Panc1 (cell line): ENCODE measurements at regions not wholly inside any gene's neighbourhood (a gene's known extent, or its start where the extent isn't known, plus 50 kb on each side); places are given as distances from the start of the nearest gene placed in this dataset.

Experiments
- ATAC-seq: fragments of 200-7000 bp; cut with Tn5 transposase; 2 replicates; pipeline ENCODE4 v1.9.1; 2020; ENCODE audit warnings: mild to moderate bottlenecking, moderate library complexity
- BruUV-seq: library from RNA; stranded (reverse); fragments of 400-500 nt; replicated peaks from 2 replicates; lab custom pipeline; 2021; lab: Mats Ljungman, UMichigan
- CTCF ChIA-PET: fragments of 300-600 bp; sonication (Branson Sonifier 250); formaldehyde crosslinking; loops from one replicate; lab custom pipeline; 2022; ENCODE audit warnings: antibody characterized with exemption; lab: Charles Lee
- POLR2A ChIA-PET: fragments of 300-600 bp; sonication (Branson Sonifier 250); formaldehyde crosslinking; loops from one replicate; lab custom pipeline; 2022; ENCODE audit warnings: antibody characterized with exemption; lab: Charles Lee
- DNase-seq: peaks from one replicate; pipeline ENCODE4 v3.0.0-alpha.2; 2010; ENCODE audit warnings: low read depth, low spot score
- H3K27ac ChIP-seq: 2 replicates; pipeline ENCODE4 v1.5.1; 2011; ENCODE audit warnings: mild to moderate bottlenecking, low read length, inconsistent platforms
- H3K27me3 ChIP-seq: fragments of 200-500 bp; sonication (Bioruptor generic); 2 replicates; pipeline ENCODE4 v1.6.0; 2014; ENCODE audit warnings: low read length, inconsistent platforms; ENCODE audit not compliant: control insufficient read depth, insufficient read depth
- H3K36me3 ChIP-seq: fragments of 200-500 bp; sonication (Bioruptor generic); 2 replicates; pipeline ENCODE4 v1.5.1; 2014; ENCODE audit warnings: inconsistent platforms, mild to moderate bottlenecking, low read length, moderate library complexity; ENCODE audit not compliant: control insufficient read depth, insufficient read depth
- H3K4me1 ChIP-seq: 2 replicates; pipeline ENCODE4 v1.5.1; 2011; ENCODE audit warnings: inconsistent platforms, mild to moderate bottlenecking, low read length, moderate library complexity; ENCODE audit not compliant: control insufficient read depth, insufficient read depth
- H3K4me3 ChIP-seq, 2 experiments: 2 replicates each; pipeline ENCODE4 v1.5.1; 2011 to 2012; ENCODE audit warnings: low read depth in 2 of 2, low read length in 2 of 2, mild to moderate bottlenecking in 2 of 2, inconsistent platforms in 1 of 2, moderate library complexity in 1 of 2
- H3K9me3 ChIP-seq: fragments of 200-500 bp; sonication (Bioruptor generic); 2 replicates; pipeline ENCODE4 v1.5.1; 2014; ENCODE audit warnings: low read depth, mild to moderate bottlenecking, inconsistent platforms, low read length, moderate library complexity; ENCODE audit not compliant: control insufficient read depth, insufficient read depth
- CTCF ChIP-seq: fragments of 450-650 bp; IDR thresholded peaks from 2 replicates; pipeline ENCODE4 v1.5.1; 2017; ENCODE audit warnings: mild to moderate bottlenecking
- POLR2AphosphoS5 ChIP-seq: IDR thresholded peaks from 2 replicates; pipeline ENCODE4 v1.6.1; 2012; ENCODE audit warnings: mild to moderate bottlenecking, low read depth, low read length, moderate library complexity
- REST ChIP-seq, 2 experiments: IDR thresholded peaks; 2 replicates each; pipeline ENCODE4 v1.6.1; 2011 to 2012; ENCODE audit warnings: low read depth in 2 of 2, control low read depth in 1 of 2, low read length in 1 of 2, mild to moderate bottlenecking in 1 of 2, moderate library complexity in 1 of 2; ENCODE audit not compliant: insufficient read depth in 1 of 2
- SIN3A ChIP-seq: IDR thresholded peaks from 2 replicates; pipeline ENCODE4 v1.6.1; 2012; ENCODE audit warnings: low read depth, mild to moderate bottlenecking, low read length, moderate library complexity, borderline replicate concordance; ENCODE audit not compliant: insufficient read depth
- TCF7L2 ChIP-seq: IDR thresholded peaks from 2 replicates; pipeline ENCODE4 v1.6.1; 2011; ENCODE audit warnings: mild to moderate bottlenecking, low read depth, low read length, inconsistent platforms
- in situ Hi-C: cut with HindIII; loops from 2 replicates; pipeline ENCODE4 v1.10.0; 2016; ENCODE audit warnings: low sequenced_read_pairs, low pct_unique_long_range_greater_than_20kb
- intact Hi-C: fragments of 100-400 bp; cut with micrococcal nuclease; formaldehyde crosslinking; loops from one replicate; pipeline ENCODE4 v1.10.0; 2022; ENCODE audit not compliant: unreplicated experiment

GRCh38 chr1:56256153-56257000 is 323.0 kb downstream of the PLPP3 start:
- no peak overlapping the region for H3K4me3 ChIP-seq
- H3K4me1 ChIP-seq: no peaks in the 10 kb centered on the region
- in situ Hi-C loops (no loop called here), intact Hi-C loops (no loop called here)
- BruUV-seq: no TSS peak
- H3K9me3 ChIP-seq: no peaks in the 10 kb centered on the region
- TF ChIP-seq SIN3A (no peak), POLR2AphosphoS5 (no peak), CTCF (no peak), TCF7L2 (no peak), REST (IDR thresholded peaks at IDR 0.05; ENCODE audit: insufficient read depth in 1 of 2, low read depth in 2 of 2, low read length in 1 of 2) (no peak)
- ChIA-PET POLR2A (no interaction called here), CTCF (no interaction called here)
- no peaks in the 10 kb centered on the region for H3K27me3 ChIP-seq
- no peaks in the 10 kb centered on the region for H3K36me3 ChIP-seq
- ATAC-seq: no peak
- no peak overlapping the region for H3K27ac ChIP-seq
- no peak for DNase-seq

DNA sequence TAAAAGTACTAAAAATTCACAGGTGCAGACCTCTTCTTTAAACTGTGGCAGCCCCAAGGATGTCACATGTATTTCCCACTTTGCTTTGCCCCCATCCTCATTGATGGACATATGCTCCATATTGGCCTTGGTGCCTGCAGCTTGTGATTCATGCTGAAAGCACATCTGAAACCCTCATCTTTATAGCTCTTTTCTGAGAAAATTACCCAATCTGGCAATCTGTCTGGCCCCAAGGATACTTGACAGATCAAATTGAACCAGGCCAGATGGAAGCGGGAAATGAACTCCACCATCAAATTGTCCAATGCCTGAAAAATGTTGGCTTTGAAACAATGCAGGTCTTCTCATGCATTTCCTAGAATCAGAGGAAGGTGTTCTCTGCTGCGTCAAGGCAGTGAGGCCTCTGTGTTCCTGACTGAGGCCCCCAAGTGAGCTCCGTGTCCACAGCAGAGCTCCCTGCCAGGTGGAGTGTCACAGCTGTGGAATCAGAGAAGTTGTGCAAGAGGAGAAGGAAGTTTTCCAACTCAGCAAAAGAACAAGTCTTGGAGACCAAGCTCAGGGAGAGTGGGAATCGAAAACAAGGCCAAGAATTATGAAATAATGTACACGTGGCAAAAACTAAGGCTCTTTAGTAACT is 323.7 kb downstream of the PLPP3 start:
- intact Hi-C loops: no loop called here
- CTCF ChIA-PET: no interaction called here
- H3K36me3 ChIP-seq: no peaks in the 10 kb centered on the region
- no peaks in the 10 kb centered on the region for H3K9me3 ChIP-seq
- no peak overlapping the region for H3K4me3 ChIP-seq
- DNase-seq (no peak), ATAC-seq (no peak)
- H3K27me3 ChIP-seq: no peaks in the 10 kb centered on the region
- POLR2A ChIA-PET: no interaction called here
- no TSS peak for BruUV-seq
- no peak overlapping the region for H3K27ac ChIP-seq
- in situ Hi-C loops: no loop called here
- no peak for TF ChIP-seq TCF7L2
- TF ChIP-seq SIN3A: no peak
- H3K4me1 ChIP-seq: no peaks in the 10 kb centered on the region

GRCh38 chr1:56254130-56254529 is 325.2 kb downstream of the PLPP3 start:
- in situ Hi-C loops: no loop called here

More at GRCh38 chr1:56254130-56254529, 325.2 kb downstream of the PLPP3 start:
- H3K36me3 ChIP-seq: no peaks in the 10 kb centered on the region
- H3K27ac ChIP-seq: no peak overlapping the region
- no peaks in the 10 kb centered on the region for H3K4me1 ChIP-seq
- CTCF ChIA-PET: no interaction called here
- TF ChIP-seq TCF7L2: no peak
- no peak for TF ChIP-seq REST (IDR thresholded peaks at IDR 0.05; ENCODE audit: insufficient read depth in 1 of 2, low read depth in 2 of 2, low read length in 1 of 2)
- TF ChIP-seq SIN3A: no peak
- no peak for TF ChIP-seq CTCF
- TF ChIP-seq POLR2AphosphoS5: no peak
- POLR2A ChIA-PET: no interaction called here
- no TSS peak for BruUV-seq
- no peaks in the 10 kb centered on the region for H3K27me3 ChIP-seq
- no peak overlapping the region for H3K4me3 ChIP-seq
- intact Hi-C loops: no loop called here
- ATAC-seq (no peak), DNase-seq (no peak)
- no peaks in the 10 kb centered on the region for H3K9me3 ChIP-seq
